ENCODE measurements at regions not wholly inside any gene's neighbourhood (a gene's known extent, or its start where the extent isn't known, plus 50 kb on each side); places are given as distances from the start of the nearest gene placed in this dataset.

GRCh38 chr1:96536581-96536980 is 185.0 kb upstream of the PTBP2 start:
- TF ChIP-seq MCM3 (IDR thresholded peaks at IDR 0.05) (no peak), DDX20 (tag; IDR thresholded peaks at IDR 0.05; ENCODE audit: low read depth) (no peak), ESRRB (CRISPR knock-in tag; IDR thresholded peaks at IDR 0.05; ENCODE audit: borderline replicate concordance) (no peak), PTTG1 (tag; IDR thresholded peaks at IDR 0.05; ENCODE audit: low read depth) (no peak), ZNF699 (CRISPR knock-in tag; IDR thresholded peaks at IDR 0.05; ENCODE audit: insufficient replicate concordance) (no peak), CBX2 (IDR thresholded peaks at IDR 0.05; ENCODE audit: insufficient read depth, low read length, poor library complexity, severe bottlenecking) (no peak), IRF2 (CRISPR knock-in tag; IDR thresholded peaks at IDR 0.05) (no peak), HNRNPH1 (optimal IDR thresholded peaks at IDR 0.05; ENCODE audit: low read depth, low read length) (no peak), ZNF75A (CRISPR knock-in tag; IDR thresholded peaks at IDR 0.05) (no peak), MAX (CRISPR knock-in tag; IDR thresholded peaks at IDR 0.05) (no peak), MLLT1 (IDR thresholded peaks at IDR 0.05) (no peak), HDAC6 (IDR thresholded peaks at IDR 0.05; ENCODE audit: low read depth, low read length) (no peak), NR2F6 (CRISPR knock-in tag; IDR thresholded peaks at IDR 0.05) (no peak), ZNF253 (CRISPR knock-in tag; conservative IDR thresholded peaks at IDR 0.05) (no peak), NFE2 (IDR thresholded peaks at IDR 0.05; ENCODE audit: low read depth) (no peak), HSF4 (CRISPR knock-in tag; IDR thresholded peaks at IDR 0.05; ENCODE audit: borderline replicate concordance) (no peak), SAFB (IDR thresholded peaks at IDR 0.05; ENCODE audit: borderline replicate concordance, low read depth, low read length) (no peak), SNAPC5 (CRISPR knock-in tag; IDR thresholded peaks at IDR 0.05) (no peak)
- TF ChIP-seq, protein P1, sequence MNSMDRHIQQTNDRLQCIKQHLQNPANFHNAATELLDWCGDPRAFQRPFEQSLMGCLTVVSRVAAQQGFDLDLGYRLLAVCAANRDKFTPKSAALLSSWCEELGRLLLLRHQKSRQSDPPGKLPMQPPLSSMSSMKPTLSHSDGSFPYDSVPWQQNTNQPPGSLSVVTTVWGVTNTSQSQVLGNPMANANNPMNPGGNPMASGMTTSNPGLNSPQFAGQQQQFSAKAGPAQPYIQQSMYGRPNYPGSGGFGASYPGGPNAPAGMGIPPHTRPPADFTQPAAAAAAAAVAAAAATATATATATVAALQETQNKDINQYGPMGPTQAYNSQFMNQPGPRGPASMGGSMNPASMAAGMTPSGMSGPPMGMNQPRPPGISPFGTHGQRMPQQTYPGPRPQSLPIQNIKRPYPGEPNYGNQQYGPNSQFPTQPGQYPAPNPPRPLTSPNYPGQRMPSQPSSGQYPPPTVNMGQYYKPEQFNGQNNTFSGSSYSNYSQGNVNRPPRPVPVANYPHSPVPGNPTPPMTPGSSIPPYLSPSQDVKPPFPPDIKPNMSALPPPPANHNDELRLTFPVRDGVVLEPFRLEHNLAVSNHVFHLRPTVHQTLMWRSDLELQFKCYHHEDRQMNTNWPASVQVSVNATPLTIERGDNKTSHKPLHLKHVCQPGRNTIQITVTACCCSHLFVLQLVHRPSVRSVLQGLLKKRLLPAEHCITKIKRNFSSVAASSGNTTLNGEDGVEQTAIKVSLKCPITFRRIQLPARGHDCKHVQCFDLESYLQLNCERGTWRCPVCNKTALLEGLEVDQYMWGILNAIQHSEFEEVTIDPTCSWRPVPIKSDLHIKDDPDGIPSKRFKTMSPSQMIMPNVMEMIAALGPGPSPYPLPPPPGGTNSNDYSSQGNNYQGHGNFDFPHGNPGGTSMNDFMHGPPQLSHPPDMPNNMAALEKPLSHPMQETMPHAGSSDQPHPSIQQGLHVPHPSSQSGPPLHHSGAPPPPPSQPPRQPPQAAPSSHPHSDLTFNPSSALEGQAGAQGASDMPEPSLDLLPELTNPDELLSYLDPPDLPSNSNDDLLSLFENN (IDR thresholded peaks at IDR 0.05; ENCODE audit: low read depth in 2 of 2, low read length in 2 of 2) = no peak
- Histone ChIP-seq H3K4me3 (no peak overlapping the region), H3K9ac (ENCODE audit: insufficient read depth in 1 of 2, low read depth in 2 of 2, low read length in 2 of 2) (no peak overlapping the region), H2AFZ (ENCODE audit: low read depth, low read length) (no peak overlapping the region), H3K79me2 (ENCODE audit: control insufficient read depth, insufficient read depth, low read length) (no peaks in the 10 kb centered on the region), H3K4me2 (ENCODE audit: insufficient read depth, low read length) (no peak overlapping the region), H3K27ac (ENCODE audit: extremely low read depth, low read depth, low read length) (no peak overlapping the region), H3K27me3 (ENCODE audit: control insufficient read depth in 2 of 2, insufficient read depth in 2 of 2, low read length in 2 of 2) (no peaks in the 10 kb centered on the region), H4K20me1 (replicated peaks; ENCODE audit: control insufficient read depth, insufficient read depth, low read length) (no peaks in the 10 kb centered on the region), H3K36me3 (ENCODE audit: control insufficient read depth, insufficient read depth, low read length) (no peaks in the 10 kb centered on the region), H3K9me1 (ENCODE audit: control insufficient read depth, insufficient read depth, low read length) (no peaks in the 10 kb centered on the region), H3K9me3 (replicated peaks; ENCODE audit: control insufficient read depth, insufficient read depth, low read depth, low read length) (no peaks in the 10 kb centered on the region), H3K4me1 (replicated peaks in 1 of 2; ENCODE audit: control insufficient read depth in 2 of 2, insufficient read depth in 2 of 2, low read length in 2 of 2) (no peaks in the 10 kb centered on the region)
- no TSS peak for BruUV-seq (replicated peaks)
- DNase-seq (ENCODE audit: extremely low read depth in 1 of 4, low spot score in 3 of 4) (no peak), ATAC-seq (no peak), FAIRE-seq (no peak)
- intact Hi-C loops (cut with micrococcal nuclease) = no loop called here
- ChIA-PET CTCF (ENCODE audit: low intra/inter-chr PET ratio) (no interaction called here), POLR2A (interaction anchor here (0.6 kb wide), 1 partner anchor 43 kb away, joined by 3 read pairs; no protein-coding TSS in a partner anchor)
- in situ Hi-C loops (cut with MboI) = no loop called here
